HuH-7 (cell line): ENCODE measurements at regions not wholly inside any gene's neighbourhood (a gene's known extent, or its start where the extent isn't known, plus 50 kb on each side); places are given as distances from the start of the nearest gene placed in this dataset.

Experiments used
- DNase-seq: peaks from one replicate; pipeline ENCODE4 v3.0.0; 2011; ENCODE audit warnings: low spot score

DNA sequence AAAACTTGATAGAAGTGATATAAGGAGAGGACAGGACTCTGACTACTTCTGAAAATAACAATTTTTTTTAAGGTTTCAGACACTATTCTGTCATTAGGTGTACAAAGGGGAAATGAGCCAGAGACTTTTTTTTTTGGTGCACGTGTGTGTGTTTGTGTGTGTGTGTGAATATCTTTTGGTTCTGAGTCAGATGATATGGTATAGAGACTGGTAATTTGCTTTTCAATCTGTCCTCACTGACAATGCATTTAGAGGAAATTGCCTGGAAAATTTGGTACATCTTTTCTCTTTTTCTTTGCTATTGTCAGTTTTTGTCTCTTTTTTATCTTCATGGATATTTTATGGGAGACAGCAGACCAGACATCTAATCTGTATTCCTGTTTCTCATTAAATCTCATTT, 59.3 kb downstream of the DDIT4L start:
- DNase-seq: no peak

- DNase-seq: no peak
These were observed 59.8 kb downstream of the DDIT4L start for GRCh38 chr4:100130491-100130890.

DNA sequence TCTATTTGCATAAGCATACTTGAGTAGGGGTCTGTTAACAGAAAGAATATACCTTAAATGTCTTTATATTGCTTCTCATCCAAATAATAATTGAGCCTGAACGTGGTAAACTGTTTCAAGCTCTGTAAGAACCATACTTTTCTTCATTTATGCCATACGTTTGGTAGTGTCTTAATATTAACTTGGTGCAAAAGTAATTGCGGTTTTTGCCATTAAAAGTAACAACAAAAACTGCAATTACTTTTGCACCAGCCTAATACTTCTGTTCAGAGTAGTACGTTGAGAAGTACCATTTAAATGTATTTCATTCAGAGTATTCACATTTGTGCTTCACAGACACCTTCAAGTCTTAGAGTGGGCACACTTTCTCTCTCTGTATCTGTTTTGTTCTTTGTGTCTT, 60.5 kb downstream of the DDIT4L start:
- DNase-seq: no peak

DNA sequence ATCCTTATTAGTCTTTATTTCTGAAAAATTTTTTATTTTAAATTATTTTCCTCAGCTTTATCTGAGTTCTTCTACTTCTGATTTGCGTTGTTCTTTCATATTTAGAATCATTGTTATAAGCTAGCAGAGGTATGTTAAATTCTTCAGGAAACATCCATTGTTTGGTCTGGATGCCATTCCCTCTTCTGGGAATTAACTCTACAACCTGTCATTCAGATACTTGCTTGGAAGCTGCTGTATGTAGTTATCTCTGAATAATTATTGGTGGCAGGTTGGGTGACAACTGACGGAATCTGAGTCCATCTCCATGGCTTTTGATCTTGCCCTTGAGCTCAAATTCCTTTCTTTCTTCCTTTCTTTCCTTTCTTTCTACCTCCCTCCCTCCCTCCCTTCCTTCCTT, 61.9 kb downstream of the DDIT4L start:
- DNase-seq: no peak

DNA sequence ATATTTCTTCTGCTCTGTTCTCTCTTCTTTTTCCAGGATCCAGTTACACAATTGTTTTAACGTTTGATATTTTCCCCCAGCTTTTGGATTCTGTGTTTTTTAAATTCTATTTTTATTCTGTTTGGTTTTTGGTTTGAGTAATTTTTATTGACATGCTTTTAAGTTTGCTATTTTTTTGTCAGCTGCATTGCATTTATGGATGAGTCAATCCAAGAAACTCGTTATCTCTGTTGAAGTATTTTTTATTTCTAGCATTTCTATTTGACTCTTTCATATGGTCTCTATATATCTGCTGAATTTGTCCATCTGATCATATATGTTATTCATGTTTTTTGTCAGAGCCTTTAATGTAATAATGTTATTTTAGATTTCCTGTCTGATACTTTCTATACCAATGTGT, 65.6 kb downstream of the DDIT4L start:
- no peak for DNase-seq

DNA sequence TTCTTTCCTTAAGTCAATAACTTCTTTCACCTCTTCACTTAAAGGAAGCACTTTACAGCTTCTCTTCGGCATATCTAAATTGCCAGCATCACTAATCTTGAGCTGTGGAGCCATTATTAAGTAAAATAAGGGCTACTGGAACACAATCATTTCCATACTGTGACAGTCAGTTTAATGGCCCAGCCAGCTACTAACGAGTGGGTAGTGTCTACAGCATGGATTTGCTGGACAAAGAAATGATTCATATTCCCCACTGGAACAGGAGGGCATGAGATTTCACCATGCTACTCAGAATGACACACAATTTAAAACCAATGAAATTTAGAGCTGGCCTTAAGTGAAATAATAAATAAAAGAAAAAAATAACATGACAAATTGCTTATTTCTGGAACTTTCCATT, 72.1 kb downstream of the DDIT4L start:
- no peak for DNase-seq

GRCh38 chr4:100117750-100118149, 72.5 kb downstream of the DDIT4L start:
- DNase-seq: no peak

DNA sequence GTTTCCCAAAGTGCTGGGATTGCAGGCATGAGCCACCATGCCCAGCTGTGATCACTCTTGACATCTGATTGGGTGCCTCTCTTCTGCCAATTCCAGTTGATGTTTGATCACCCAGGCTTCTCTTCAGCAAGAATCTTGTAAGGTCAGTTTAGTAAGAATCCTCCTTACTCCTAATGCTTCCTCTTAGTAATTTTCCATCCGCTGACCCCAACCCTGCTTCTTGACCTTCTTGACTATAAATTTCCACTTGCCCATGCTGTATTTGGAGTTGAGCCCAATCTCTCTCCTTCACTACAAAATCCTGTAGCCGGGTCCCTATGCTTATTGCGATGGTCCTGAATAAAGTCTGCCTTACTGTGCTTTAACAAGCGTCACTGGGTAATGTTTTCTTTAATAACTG, 75.4 kb downstream of the DDIT4L start:
- DNase-seq: no peak

DNA sequence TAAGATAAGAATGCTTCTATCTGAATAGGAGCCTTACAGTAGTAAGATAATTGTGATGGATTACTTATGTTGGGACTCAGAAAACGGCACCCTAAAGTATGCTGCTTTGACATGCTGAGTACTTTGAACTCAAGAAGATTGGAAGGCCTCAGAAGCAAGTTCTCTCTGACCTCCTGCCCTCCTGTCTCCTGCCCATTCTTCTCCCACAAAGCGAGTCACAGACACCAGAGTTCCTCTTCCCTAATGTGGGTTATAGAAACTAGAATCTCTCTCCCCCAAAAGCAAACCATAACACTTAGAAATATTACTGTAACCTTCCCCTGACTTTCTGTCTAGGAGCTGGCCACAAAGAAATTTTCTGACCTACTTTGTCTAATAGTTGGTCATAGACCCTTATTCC, 76.5 kb downstream of the DDIT4L start:
- no peak for DNase-seq

GRCh38 chr4:100113096-100113495, 77.2 kb downstream of the DDIT4L start:
- no peak for DNase-seq

- DNase-seq: no peak
These were observed 80.3 kb downstream of the DDIT4L start for GRCh38 chr4:100109921-100110320.

- DNase-seq: no peak
These were observed 81.4 kb downstream of the DDIT4L start for GRCh38 chr4:100108869-100109268.

- DNase-seq: no peak
These were observed 83.3 kb downstream of the DDIT4L start for GRCh38 chr4:100106982-100107381.

- DNase-seq: no peak
These were observed 86.6 kb downstream of the DDIT4L start for GRCh38 chr4:100103671-100104070.

- no peak for DNase-seq
These were observed 89.3 kb downstream of the DDIT4L start for GRCh38 chr4:100100985-100101384.

GRCh38 chr4:100099746-100100145, 90.5 kb downstream of the DDIT4L start:
- DNase-seq: no peak

GRCh38 chr4:100098681-100099080, 91.6 kb downstream of the DDIT4L start:
- no peak for DNase-seq

GRCh38 chr4:100098011-100098545, 92.2 kb downstream of the DDIT4L start:
- no peak for DNase-seq

DNA sequence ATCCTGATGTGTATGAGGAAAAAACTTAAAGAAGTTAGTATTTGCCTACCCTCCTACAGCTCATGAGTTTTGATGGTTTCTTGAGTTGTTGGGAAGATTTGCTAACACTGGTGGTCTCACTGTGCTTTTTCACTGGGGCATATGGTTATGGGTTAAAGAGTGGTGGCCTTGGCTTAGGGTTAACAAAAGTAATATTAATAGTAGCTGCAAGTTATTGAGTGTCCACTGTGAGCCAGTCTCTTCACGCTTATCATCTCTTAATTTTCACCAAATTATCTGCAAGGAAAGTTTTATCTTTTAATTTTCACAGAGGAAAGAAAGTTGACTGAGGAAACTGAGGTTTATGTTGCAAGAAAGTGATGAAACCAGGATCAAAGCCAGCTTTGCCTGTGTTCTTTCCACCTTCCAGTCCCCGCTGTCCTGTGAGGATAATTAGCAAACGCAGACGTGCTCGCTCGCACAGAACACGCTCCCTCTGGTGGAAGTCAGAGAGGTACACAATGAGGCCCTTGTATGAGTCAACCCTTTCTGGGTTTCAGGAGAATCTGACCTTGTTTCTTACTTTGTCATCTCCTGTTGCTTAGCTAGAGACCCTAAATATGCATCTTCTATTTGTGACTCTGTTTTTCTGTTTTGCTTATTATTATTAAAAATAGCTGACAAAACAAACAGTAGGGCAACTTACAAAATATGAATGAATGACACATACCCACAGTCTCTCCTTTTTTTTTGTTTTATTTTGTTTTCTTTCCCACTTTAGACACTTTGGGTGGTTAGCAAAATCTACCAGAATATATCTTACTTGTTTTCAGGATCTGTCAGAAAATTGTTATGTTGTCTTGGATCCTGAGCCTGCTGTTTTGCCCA, 94.3 kb downstream of the DDIT4L start:
- peak; percentile 27 for DNase-seq

DNA sequence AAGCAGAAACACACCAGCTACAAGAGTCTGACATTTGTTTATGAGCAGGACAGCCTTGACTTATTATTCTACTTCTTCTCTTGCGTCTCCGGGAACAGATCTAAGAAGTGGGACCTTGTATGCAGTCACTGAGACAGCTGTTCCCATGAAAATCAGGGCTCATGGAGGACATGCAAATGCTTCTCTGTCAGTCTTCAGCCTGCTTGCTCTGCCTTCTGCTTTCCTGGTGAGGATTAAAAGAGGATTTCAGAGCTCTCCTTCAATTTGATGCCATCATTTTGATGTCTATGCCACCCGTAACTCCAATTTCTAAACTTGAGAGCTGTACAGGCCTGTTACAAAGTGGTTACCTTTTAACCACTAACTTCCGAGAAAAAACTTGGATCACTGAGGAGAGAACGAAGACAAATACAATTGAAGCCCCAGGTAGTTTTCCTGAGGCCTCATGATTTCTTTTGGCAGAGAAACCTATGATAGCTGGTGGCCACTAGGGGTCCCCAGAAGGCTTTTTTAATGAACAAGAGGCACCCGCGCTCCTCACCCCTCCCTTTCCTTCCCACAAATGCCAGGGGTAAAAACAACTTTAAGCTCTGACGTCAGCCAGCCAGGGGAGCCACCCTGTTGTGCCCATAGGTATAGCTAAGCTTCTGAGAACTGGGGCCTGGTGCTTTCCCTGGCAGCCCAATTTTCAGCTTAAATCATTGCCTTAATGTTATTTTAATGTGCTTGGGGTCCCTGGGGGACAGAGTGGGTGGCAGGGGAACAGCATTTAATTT, 97.0 kb downstream of the DDIT4L start:
- DNase-seq: peak; percentile 28

DNA sequence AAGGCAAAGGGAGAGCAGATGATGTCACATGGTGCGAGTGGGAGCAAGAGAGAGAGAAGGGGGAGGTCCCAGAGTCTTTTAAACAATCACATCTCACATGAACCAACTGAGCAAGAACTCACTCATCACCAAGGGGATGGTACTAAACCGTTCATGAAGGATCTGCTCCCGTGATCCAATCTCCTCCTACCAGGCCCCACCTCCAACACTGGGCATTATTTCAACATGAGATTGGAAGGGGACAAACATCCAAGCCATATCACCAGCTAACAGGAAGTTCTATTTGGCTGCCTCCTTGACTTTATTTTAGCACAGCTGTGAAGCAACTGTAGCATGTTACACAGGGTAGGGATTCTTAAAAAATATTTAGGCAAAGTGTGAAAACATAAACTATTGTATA, 102.5 kb downstream of the DDIT4L start:
- no peak for DNase-seq

GRCh38 chr4:100086766-100087431, 103.4 kb downstream of the DDIT4L start:
- DNase-seq: no peak

DNA sequence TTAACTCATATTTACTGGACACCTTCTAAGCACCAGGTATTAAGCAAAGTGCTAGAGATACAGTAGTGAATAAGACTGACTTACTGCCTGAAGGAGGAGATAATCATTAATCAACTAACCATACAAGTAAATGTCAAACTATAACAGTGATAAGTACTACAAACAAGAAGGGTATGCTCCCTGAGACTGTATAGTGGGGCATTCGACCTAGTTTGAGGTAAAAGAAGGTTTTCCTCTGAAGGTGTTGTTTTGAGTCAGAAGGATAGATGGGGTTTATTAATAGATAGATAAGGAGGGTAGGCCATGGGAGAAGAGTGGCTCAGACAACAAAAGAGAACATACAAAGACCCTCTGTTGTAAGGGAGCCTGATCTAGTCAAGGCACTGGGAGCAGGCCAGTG, 105.4 kb downstream of the DDIT4L start:
- no peak for DNase-seq
